ENCODE measurements at regions not wholly inside any gene's neighbourhood (a gene's known extent, or its start where the extent isn't known, plus 50 kb on each side); places are given as distances from the start of the nearest gene placed in this dataset.
"Not testable (repeated sequence)": the region's sequence is repeated elsewhere in the genome, so short reads cannot be mapped to it uniquely, and the experiment has no call there.

DNA sequence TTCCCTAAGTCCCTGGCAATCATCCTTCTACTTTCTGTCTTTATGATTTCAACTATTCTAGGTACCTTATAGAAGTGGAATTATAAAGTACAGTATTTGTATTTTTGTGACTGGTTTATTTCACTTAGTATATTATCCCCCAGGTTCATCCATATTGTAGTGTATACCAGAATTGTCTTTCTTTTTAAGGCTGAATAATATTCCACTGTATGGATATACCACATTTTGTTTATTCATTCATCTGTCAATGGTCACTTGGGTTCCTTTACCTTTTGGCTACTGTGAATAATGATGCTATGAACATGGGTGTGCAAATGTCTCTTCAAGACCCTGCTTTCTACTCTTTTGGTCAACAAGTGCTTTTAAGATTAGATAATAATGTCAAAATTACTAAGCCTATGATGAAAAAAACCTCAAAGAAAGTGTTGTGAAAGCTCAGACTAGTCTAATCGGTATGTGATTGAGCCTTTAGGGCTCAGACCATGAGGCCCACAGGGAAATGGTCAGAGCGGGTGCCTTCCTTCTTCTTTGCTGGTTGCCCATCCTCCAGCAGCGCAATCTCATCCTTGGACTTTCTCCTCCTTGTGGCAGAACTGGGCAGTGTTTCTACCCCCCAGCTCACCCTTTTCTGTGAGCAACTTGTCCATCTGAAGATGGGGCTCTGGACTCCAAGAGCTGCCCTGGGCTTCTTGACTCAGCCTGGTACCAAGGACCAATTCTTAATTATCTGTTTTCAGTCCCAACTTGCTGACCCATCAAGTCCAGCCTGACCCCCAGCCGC, 105.4 kb downstream of the TTC8 start:
- DNase-seq: no peak

DNA sequence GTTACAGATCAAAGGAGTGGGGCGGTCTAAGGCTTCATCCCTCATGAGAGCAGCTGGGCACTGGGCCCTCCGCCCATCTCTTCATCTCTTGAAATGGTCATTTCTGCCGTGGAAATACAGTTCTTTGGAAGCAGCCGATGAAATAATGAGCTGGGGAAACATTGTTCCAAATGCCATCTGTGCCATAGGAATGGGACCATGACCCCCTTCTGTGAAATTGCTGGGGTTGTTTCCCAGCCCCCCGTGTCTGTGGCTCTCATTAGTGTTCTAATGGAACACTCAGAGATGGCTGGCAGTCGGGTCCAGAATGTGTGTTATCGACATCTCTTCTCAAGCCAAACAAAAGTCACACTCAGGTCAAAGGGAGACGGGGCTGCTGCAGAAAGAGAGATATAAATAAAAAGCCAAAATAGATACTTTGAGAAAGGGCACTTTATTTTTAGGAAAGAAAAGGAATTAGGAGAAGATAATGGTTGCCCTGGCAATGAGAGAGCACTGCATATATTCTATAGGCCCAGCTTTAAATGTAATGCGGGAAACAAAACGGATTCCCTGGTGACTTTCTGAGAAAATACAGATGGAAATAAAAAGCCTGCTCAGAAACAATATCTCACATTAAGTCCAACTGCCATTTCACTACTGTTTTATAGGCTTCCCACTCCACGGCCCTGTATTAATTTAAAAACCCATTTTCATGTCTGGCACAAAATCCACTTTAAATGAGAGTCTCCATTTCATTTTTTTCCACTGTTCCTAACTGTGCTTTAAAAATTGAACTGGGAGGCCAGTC, 107.1 kb downstream of the TTC8 start:
- DNase-seq: no peak

DNA sequence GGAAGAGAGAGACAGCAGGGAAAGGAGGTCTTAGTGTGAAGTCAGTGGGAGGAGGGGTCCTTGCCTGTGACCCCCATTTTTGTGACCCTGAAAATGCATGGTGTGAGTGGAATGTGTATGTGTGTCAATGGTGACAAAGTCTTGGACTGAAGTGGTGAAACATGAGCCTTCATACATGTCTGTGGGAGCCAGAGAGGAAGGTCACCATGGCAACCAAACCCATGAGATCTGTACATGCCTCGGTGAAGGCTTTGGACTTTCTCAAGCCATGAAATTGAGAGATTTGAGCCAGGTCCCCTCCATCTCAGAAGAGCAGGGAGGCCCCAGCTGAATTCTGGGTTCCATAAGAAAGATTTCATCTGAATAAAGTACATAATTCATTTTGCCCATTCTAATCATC, 108.7 kb downstream of the TTC8 start:
- DNase-seq: no peak

DNA sequence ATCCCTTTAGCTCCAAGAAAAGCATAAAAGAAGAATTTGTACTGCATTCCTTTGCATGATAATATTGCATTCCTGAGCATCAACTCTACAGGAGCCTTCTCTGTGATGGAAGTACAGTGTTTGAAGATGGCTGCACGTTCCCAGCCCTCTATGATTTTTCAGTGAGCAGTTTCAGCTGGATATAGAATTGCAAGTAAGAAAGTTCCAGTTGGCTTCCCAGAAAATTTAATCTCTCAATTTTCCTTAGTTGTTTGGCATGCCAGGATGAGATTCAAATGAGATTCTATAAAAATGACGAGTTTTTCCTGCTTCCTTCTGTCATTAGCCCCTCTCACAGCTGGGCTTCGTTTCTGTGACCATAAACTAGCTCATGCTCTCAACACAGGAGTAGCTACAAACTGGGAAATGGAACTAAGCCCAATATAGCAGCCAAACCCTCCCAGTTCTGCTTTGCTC, 109.9 kb downstream of the TTC8 start:
- no peak for DNase-seq

DNA sequence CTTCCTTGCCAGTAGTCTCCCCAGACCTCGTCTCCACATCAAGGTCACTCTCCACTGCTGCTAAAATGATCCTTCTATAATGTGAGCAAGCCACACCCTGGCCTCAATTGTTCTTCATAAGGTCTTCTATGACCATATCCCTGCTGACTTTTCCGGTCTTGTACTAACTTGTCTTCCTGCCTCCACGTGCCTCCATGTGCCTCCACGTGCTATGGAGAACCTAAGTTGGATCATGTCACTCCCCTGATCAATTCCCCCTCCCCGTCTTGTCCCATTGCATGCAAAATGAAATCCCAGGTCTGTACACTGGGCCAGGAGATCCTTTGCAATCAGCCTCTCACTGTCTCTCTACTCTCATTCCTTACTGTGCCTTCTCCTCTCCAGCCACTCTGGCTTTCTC, 110.6 kb downstream of the TTC8 start:
- no peak for DNase-seq

DNA sequence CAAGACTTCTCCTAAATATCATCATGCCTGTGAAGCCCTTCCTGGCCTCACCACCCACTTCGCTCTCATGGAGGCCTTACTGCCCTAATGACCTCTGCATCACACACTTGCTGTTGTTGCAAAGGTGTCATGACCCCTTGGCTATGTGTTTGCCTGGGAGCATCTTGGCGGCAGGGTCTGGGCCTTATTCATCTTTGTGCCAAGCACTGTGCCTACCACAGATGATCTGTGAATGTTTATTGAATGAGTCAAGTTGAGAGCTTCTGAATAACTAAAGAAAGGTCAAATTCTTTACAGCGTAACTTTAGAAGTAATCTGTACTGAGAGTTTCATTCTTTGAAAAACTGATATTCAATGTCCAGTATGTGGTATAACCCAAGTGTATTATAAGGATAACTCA, 113.3 kb downstream of the TTC8 start:
- no peak for DNase-seq

DNA sequence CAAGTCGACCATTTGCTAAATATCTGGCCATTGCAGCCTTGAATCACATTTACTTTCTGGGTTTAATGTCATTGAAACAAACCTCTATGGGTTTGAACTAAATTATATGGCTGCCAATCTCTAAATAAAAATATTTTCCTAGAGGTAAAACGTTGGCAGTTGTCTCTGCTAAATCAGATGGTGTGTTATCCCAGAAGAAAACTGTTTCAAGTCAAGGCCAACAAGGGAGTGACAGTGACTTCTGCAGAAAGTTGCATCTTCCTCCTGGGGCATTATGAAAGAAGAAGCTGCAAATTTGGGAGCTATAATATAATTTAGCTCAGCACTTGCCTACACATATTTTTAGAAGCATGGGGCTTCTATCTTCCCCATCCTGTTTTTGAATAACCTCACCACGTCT, 116.2 kb downstream of the TTC8 start:
- DNase-seq: no peak

DNA sequence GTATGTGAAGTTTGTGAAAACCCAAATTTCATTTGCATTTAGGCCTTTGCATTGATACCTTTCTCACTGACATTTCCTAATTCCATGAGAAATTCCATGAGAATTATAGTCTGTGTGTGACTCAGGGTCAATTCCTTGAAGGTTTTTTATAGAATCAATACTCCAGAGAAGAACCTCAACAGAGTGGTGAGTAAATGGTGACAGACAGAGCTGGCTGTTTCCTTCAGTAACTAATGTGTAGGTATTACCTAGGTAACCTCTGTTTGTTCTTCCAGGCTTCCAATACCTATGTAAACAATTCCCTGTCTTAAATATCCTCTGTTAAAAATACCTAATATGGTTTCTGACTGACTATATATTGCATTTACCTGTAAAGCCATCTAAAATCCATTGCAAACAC, 117.0 kb downstream of the TTC8 start:
- no peak for DNase-seq

DNA sequence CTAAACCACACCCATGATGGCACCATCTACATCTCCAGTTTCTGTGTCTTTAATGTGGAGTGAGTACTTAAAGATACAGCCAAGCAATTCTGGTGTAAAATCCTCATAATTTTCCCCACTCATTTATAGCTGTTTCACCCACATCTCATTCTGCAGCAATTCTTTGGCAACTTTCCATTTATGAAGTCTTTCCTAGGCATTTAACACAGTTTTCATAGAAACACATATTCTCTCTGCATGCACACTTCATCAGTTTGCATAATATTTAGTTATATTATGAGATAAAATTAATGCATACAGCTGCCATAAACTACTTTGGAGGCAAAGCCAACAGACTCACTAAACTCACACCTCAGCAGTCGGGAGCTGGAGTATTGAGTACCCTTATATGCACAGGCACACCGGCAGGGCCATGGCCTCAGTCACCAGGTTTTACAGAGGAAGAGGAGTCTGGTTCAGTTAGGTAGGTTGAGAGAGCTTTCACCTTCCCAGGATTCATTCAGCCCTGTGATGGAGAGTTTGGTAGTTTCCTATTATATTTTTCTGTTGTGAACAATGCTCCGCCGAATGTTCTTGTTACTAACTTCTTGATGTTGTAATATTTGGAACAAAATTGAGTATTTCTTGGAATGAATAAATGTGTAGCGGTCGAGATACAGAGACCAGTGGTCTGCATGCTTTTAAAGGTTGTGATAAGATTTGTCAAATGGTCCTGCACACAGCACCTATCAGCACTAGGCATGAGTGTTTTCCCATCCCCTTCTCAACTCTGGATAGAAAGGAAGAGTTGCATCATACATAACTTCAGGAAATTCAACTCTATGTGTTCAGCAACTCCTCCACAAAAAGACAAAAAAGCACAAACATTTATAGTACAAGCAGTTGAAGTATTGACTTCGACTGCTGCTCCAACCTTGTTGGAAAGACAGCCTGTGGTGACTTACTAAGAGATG, 123.5 kb downstream of the TTC8 start:
- DNase-seq: no peak

DNA sequence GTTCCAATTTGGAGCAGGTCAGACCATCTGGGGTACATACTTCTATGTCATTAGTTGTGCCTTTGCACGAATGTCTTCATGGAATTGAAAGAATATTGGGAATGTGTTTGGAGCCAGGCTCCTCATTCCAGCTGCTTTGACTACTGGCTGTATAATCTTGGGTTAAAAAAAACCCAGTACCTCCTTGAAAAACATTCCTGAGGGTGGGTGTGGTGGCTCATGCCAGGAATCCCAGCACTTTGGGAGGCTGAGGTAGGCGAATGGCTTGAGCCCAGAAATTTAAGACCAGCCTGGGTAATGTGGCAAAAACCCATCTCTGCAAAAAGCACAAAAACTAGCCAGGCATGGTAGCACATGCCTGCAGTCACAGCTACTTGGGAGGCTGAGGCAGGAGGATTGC, 125.6 kb downstream of the TTC8 start:
- no peak for DNase-seq

DNA sequence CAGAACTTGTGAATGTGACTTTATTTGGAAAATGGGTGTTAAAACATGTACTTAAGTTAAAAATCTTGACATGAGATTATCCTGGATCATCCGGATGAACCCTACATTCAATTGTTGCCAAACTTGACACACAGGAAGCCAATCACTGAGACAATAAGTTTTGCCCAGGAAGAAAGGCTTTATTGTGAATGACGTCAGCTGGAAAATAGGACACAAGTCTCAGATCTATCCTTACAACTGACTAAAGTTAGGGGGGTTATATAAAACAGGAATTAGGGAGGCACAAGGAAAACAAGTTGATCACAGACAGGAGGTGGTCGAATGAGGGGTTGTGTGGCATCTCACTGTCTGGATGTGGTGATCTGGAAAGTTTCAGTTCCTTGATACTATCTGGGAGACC, 126.9 kb downstream of the TTC8 start:
- no peak for DNase-seq

DNA sequence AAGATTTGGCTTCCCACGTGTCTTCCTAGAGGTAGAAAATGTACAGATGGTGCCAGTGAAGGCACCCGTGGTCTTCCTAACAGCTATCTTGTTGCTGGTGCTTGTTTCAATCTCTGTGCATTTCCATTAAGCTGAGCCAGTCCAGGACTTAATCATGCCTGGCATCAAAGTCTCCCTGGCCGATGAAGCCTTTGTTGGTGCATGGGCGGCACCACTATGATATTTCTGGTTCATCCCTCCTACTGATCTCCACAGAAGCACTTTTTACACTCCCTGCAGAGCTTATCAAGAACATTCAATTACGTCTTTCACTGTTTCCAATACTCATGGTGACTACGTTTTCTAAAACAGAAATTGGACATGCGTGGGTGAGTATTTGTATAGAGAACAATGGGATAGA, 128.4 kb downstream of the TTC8 start:
- DNase-seq: no peak

DNA sequence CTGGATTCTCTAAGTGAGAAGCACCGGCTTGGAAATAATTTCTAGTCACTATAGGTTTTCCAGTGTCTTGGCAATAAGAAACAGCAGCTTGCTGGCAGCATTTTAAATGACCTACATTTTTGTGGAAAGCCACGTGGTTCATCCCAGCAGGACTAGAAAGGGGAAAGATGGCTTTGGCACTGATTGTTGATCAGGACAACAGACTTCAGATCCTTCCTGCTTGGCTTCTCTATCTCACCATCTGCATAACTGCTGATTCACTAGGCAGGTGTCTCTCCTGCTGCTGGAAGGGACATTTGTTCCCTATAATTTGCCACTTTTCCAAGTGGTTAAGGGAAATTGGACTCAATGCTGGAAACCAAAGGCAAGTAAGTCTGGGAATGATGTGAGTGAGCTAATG, 131.0 kb downstream of the TTC8 start:
- DNase-seq: no peak

DNA sequence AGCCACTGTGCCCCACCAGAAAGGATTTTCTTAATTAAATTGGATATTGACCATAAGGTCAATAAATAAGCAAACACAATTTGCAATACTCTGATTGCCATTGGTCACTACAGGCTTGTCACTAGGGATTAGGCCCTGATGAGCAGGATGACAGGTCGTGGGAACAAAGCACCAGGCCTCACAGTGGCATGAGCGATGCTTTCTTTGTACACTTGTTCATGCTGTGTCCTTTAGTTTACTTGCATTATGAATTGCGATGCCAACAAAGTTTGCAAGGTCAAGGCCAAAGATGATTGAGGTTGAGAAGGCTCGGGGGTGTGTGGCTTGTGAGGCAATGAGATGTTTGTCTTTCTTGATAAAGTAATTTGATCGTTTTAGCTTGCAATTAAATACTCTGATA, 136.0 kb downstream of the TTC8 start:
- no peak for DNase-seq

DNA sequence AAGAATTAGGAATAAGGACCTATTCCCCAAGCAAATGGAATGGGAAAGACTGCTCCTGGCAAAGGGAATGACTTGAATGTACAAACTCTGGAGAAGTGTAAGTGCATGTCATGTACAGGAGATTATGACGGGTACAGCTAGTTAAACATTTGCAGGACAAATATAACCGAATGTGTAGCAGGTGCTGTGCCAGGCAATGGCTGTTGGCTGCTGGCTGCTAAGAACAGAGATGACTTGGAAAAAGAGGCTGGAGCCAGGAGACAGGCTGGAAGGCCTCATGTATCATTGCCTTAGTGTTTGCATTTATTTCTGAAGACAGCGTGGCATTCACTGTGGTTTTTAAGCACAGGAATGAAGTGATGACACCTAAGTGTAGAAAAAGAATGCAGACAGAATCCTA, 136.8 kb downstream of the TTC8 start:
- DNase-seq: no peak

DNA sequence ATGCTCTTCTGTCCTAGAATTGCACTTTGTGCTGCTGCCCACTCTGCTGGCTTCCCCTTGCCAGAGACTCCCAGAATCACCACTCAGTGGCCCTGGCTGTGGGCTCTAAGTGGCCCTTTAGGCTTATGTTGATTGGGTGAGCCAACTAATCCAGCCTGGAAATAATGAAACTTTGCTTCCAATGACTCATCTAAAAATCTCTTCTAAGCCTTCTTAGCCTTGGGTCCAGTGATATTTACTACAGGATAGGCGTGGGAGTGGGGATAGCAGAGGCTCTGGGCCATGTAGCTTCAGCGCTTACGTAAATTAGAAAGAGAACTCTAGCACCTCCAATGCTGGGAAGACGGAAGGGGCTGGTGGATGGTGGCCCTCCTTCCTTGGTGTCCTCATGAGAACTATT, 137.9 kb downstream of the TTC8 start:
- no peak for DNase-seq

DNA sequence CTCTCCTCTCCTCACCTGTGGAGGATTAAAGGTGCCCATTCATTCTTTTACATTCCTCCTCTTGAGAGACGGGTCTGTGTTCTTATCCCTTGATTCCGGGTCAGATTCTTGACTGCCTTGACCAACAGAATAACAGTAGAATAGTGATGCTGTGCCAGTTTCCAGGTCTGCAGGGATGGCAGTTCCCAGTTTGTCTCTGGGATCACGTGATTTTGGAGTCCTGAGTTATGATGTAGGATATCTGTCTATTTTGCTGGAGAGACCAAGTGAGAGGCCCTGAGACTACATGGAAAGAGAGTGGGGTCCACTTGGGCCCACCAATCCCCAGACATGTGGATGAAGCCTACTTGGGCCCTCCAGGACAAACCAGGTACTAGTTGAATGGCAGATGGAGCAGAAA, 142.8 kb downstream of the TTC8 start:
- DNase-seq: no peak

DNA sequence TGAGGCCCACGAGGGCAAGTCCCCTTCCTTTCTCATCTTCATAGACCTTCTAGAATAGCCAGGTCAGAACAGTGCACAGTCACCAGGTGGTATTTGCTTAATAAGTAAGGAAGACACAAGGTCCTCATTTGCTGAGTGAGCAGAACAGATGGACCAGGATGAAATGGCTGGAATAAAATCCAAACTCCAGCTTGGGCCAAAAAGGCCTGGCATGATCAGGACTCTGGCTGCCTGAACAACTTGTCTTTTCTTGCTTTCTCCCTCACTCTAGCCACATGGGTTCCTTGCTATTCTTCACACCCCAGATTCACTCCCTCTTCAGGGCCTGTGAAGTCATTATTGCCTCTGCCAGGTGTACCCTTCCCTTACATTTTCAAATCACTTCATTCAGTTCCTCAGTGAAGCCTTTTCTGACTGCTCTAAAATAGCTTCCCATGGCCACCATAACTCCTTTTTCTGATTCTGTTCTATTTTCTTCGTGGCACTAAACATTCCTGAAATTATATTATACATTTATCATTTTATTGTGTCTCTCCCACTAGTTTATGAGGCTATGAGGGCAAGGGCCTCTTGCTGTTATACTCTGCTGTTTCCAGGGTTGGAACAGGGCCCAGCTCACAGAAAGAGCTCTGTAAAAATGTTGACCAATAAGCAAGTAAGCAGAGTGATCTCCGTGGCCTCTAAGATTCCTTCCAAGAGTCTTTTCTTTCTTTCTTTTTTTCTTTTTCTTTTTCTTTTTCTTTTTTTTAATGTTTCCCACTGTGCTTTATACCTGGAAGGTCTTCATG, 150.8 kb downstream of the TTC8 start:
- no peak for DNase-seq

DNA sequence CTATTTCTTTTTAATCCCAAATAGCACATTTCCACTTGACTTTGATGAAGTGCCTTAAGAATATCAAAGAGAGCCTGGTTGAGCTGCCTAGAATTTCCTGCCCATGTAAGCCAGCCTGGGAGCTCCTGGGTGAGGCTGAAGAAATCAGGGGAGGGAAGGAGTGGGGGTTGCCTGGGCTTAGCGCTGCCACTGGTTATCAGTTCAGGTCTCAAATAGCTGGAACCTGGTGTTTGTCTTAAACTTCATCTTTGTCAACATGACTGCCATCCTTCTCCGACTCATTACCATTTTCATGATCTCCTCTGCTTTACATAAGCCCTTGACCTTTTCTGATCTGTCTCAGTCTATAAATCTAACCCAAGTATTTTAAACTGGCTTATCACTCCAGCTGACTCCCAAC, 151.5 kb downstream of the TTC8 start:
- no peak for DNase-seq

DNA sequence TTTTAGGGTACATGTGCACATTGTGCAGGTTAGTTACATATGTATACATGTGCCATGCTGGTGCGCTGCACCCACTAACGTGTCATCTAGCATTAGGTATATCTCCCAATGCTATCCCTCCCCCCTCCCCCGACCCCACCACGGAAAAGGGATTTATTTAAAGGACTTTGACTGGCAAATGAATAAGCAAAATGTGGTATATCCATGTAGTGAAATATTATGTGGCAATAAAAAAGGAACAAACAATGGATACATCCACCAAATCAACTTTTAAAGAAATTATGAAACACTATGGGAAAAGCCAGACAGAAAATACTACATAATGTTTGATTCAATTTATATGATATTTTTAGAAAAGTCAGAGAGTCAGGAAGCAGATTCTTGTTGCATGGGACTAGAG, 156.5 kb downstream of the TTC8 start:
- DNase-seq: not testable (repeated sequence)

DNA sequence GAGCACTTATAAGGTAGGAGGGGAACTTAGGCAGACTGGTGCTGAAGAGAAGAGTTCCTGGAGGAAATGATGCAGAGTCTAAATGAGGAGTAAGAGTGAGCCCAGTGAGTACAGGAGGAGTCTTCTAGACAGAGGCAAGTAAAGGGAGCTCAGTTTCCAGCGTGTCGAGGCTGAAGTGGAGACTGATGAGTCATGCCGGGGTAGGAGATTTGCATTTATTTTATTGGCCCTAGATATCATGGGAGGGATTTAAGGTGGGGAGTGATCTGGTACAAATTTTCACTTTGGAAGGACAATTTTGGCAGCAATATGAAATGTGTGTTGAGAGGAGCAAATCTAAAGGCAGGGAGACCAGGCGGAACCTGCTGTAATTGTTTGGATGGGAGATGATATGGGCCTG, 157.5 kb downstream of the TTC8 start:
- DNase-seq: no peak

DNA sequence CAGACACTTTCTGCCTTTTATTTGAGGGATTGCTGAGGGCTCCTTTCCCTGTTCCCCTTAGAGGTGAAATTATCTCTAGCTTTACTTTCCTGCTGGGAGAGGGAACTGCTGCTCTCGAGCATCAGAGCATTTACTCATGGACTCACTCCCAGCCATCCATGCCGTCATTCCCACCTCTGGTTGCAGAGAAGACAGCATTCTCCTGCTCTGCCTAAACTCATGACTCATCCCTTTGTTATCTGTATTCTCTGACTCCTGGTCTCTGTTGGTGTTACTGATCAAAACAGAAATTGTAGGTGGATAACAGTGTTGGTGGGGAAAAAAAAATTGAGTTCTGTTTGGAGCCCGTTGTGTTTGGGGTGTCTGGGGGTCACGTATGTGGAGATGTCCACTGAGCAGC, 159.3 kb downstream of the TTC8 start:
- DNase-seq: no peak

Measured in skin of body (tissue), 1 donor.